Fibroblast of the conjunctiva (primary cell): ENCODE measurements at regions not wholly inside any gene's neighbourhood (a gene's known extent, or its start where the extent isn't known, plus 50 kb on each side); places are given as distances from the start of the nearest gene placed in this dataset.

ENCODE experiments used
- DNase-seq: peaks from one replicate; pipeline ENCODE4 v3.0.0-alpha.2; 2010; ENCODE audit warnings: low read depth

GRCh38 chr3:59289831-59290230 lies 240.0 kb upstream of the CFAP20DC start:
- no peak for DNase-seq

GRCh38 chr3:59288951-59289350 lies 239.1 kb upstream of the CFAP20DC start:
- no peak for DNase-seq

GRCh38 chr3:59286791-59287531 lies 237.1 kb upstream of the CFAP20DC start:
- no peak for DNase-seq

- no peak for DNase-seq
Observed at GRCh38 chr3:59285560-59285959, 235.7 kb upstream of the CFAP20DC start.

- no peak for DNase-seq
Observed at GRCh38 chr3:59284926-59285325, 235.1 kb upstream of the CFAP20DC start.

GRCh38 chr3:59280113-59280512 lies 230.3 kb upstream of the CFAP20DC start:
- DNase-seq = no peak

GRCh38 chr3:59277816-59278215 lies 228.0 kb upstream of the CFAP20DC start:
- DNase-seq = no peak

GRCh38 chr3:59277201-59277600 lies 227.4 kb upstream of the CFAP20DC start:
- no peak for DNase-seq

GRCh38 chr3:59273976-59274375 lies 224.2 kb upstream of the CFAP20DC start:
- DNase-seq = no peak

GRCh38 chr3:59271971-59272370 lies 222.1 kb upstream of the CFAP20DC start:
- no peak for DNase-seq

GRCh38 chr3:59270921-59271320 lies 221.1 kb upstream of the CFAP20DC start:
- no peak for DNase-seq

- no peak for DNase-seq
Observed at GRCh38 chr3:59270209-59270608, 220.4 kb upstream of the CFAP20DC start.

GRCh38 chr3:59268170-59268569 lies 218.3 kb upstream of the CFAP20DC start:
- no peak for DNase-seq

- DNase-seq = no peak
Observed at GRCh38 chr3:59267021-59267420, 217.2 kb upstream of the CFAP20DC start.

GRCh38 chr3:59266551-59266950 lies 216.7 kb upstream of the CFAP20DC start:
- DNase-seq = no peak

- no peak for DNase-seq
Observed at GRCh38 chr3:59265566-59265965, 215.7 kb upstream of the CFAP20DC start.

GRCh38 chr3:59264366-59264765 lies 214.5 kb upstream of the CFAP20DC start:
- no peak for DNase-seq

GRCh38 chr3:59263152-59263551 lies 213.3 kb upstream of the CFAP20DC start:
- no peak for DNase-seq

- no peak for DNase-seq
Observed at GRCh38 chr3:59262076-59262498, 212.3 kb upstream of the CFAP20DC start.

GRCh38 chr3:59261009-59261408 lies 211.2 kb upstream of the CFAP20DC start:
- DNase-seq = no peak

- no peak for DNase-seq
Observed at GRCh38 chr3:59258550-59259260, 208.9 kb upstream of the CFAP20DC start.

GRCh38 chr3:59257506-59257905 lies 207.7 kb upstream of the CFAP20DC start:
- no peak for DNase-seq

GRCh38 chr3:59256230-59256629 lies 206.4 kb upstream of the CFAP20DC start:
- DNase-seq = no peak

GRCh38 chr3:59254976-59255375 lies 205.2 kb upstream of the CFAP20DC start:
- no peak for DNase-seq
